Osteoblast (primary cell): ENCODE measurements at regions not wholly inside any gene's neighbourhood (a gene's known extent, or its start where the extent isn't known, plus 50 kb on each side); places are given as distances from the start of the nearest gene placed in this dataset.

Source experiments
- DNase-seq: peaks from one replicate; pipeline ENCODE4 v3.0.0; 2011; ENCODE audit warnings: low spot score, mixed read lengths; ENCODE audit not compliant: insufficient read length; ENCODE audit errors: missing footprints
- H2AFZ ChIP-seq: 2 replicates; pipeline ENCODE4 v1.6.0; 2011; ENCODE audit warnings: mild to moderate bottlenecking, low read length
- H3K27ac ChIP-seq: 2 replicates; pipeline ENCODE4 v1.5.1; 2011; ENCODE audit warnings: mild to moderate bottlenecking, low read depth, low read length, moderate library complexity
- H3K27me3 ChIP-seq: 2 replicates; pipeline ENCODE4 v1.6.0; 2012; ENCODE audit warnings: mild to moderate bottlenecking, control low read depth, inconsistent platforms, low read length, moderate library complexity; ENCODE audit not compliant: insufficient read depth
- H3K36me3 ChIP-seq: 2 replicates; pipeline ENCODE4 v1.5.1; 2011; ENCODE audit warnings: mild to moderate bottlenecking, low read length, control low read depth, moderate library complexity; ENCODE audit not compliant: insufficient read depth
- H3K4me1 ChIP-seq: 2 replicates; pipeline ENCODE4 v1.5.1; 2011; ENCODE audit warnings: mild to moderate bottlenecking, low read length, control low read depth, moderate library complexity; ENCODE audit not compliant: insufficient read depth
- H3K4me2 ChIP-seq: 2 replicates; pipeline ENCODE4 v1.6.0; 2011; ENCODE audit warnings: mild to moderate bottlenecking, low read length; ENCODE audit not compliant: insufficient read depth
- H3K4me3 ChIP-seq: fragments of 200-600 bp; sonication (generic); 3 replicates; pipeline ENCODE4 v1.5.1; 2012; ENCODE audit warnings: mild to moderate bottlenecking, low read length, inconsistent platforms; ENCODE audit not compliant: insufficient read depth
- H3K79me2 ChIP-seq: 2 replicates; pipeline ENCODE4 v1.6.0; 2012; ENCODE audit warnings: mild to moderate bottlenecking, low read length, control low read depth, inconsistent platforms; ENCODE audit not compliant: insufficient read depth
- H3K9me3 ChIP-seq: 2 replicates; pipeline ENCODE4 v1.5.1; 2011; ENCODE audit warnings: low read depth, low read length, control low read depth
- H4K20me1 ChIP-seq: 2 replicates; pipeline ENCODE4 v1.6.0; 2012; ENCODE audit warnings: mild to moderate bottlenecking, low read length, control low read depth; ENCODE audit not compliant: insufficient read depth
- CTCF ChIP-seq: IDR thresholded peaks from 2 replicates; pipeline ENCODE4 v1.5.1; 2011; ENCODE audit warnings: mild to moderate bottlenecking, low read depth, low read length, moderate library complexity; ENCODE audit errors: extremely low read depth

GRCh38 chr16:14018851-14019250, 52.3 kb upstream of the MRTFB start:
- DNase-seq, result no peak

DNA sequence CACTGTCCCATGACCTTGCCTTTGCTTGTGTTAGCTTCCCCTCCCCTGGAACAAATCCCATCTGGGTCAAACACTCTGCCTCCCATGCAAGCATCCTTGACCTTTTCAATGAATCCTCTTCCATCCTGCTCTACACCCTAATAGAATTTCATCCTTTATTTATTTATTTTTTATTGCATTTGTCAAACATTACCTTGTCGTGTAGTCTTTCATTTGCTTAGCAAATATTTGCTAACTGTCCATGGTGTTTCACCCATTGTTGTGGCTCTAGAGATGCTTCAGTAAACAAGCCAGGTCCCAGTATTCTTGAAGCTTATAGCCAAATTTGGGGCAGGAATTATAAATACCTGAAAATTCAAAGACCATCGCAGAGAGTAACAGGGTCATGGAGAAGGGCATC, 51.0 kb upstream of the MRTFB start:
- Histone ChIP-seq H3K4me1 (peaks cover 10% of the 10 kb centered on the region), H3K4me2 (no peak overlapping the region), H3K27ac (no peak overlapping the region), H3K27me3 (no peaks in the 10 kb centered on the region), H3K9me3 (no peaks in the 10 kb centered on the region), H4K20me1 (no peaks in the 10 kb centered on the region), H3K4me3 (no peak overlapping the region), H3K36me3 (no peaks in the 10 kb centered on the region), H3K79me2 (no peaks in the 10 kb centered on the region), H2AFZ (no peak overlapping the region)
- no peak for TF ChIP-seq CTCF
- no peak for DNase-seq

More at GRCh38 chr16:14018851-14019250, 52.3 kb upstream of the MRTFB start:
- Histone ChIP-seq H2AFZ (no peak overlapping the region), H3K27me3 (no peaks in the 10 kb centered on the region), H3K9me3 (no peaks in the 10 kb centered on the region), H4K20me1 (no peaks in the 10 kb centered on the region), H3K4me1 (peaks cover 19% of the 10 kb centered on the region), H3K27ac (no peak overlapping the region), H3K36me3 (no peaks in the 10 kb centered on the region), H3K79me2 (no peaks in the 10 kb centered on the region), H3K4me2 (no peak overlapping the region), H3K4me3 (no peak overlapping the region)
- TF ChIP-seq CTCF, result no peak
